GM20431 (cell line): ENCODE measurements at regions not wholly inside any gene's neighbourhood (a gene's known extent, or its start where the extent isn't known, plus 50 kb on each side); places are given as distances from the start of the nearest gene placed in this dataset.

ENCODE experiments used
- in situ Hi-C: fragments of 300-500 bp; cut with MseI, MboI; formaldehyde crosslinking; loops from one replicate; pipeline ENCODE4 v1.15.0; 2020; ENCODE audit warnings: low sequenced_read_pairs; ENCODE audit not compliant: unreplicated experiment

DNA sequence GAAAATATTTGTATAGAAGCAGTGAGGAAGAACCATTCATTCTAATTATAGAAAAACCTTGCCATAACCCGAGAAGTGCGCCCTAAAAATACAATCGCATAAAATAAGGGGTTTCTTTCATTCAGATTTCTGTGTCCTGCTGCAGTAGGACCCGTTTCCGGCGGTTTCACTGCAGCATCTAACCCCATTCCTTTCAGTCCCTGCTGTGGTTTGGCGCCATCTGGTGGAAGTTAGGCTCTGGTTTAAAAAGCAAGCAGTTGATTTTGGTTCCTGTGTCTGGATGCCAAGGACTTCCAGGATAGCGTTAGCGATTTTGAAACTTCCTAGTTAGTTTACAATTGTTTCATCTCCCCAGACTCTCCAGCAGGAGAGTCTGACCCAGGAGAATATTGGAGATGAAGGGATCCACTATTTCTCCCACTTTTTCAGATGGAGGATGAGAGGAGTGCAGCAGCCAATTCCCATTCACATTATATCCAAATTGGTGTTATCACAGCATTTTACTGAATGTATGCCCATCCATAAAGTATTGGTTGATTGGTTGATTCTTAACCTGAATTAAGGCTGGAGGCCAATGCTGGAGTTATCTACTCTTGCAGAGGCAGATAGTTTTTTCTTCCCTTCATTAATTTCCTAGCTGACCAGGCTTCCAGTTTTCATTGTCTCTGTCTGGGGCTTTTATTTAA is 128.8 kb upstream of the CACNA2D1 start:
- in situ Hi-C loops: loop anchor here (25.0 kb wide), 2 partner anchors 535 to 1085 kb away; no protein-coding TSS in a partner anchor

DNA sequence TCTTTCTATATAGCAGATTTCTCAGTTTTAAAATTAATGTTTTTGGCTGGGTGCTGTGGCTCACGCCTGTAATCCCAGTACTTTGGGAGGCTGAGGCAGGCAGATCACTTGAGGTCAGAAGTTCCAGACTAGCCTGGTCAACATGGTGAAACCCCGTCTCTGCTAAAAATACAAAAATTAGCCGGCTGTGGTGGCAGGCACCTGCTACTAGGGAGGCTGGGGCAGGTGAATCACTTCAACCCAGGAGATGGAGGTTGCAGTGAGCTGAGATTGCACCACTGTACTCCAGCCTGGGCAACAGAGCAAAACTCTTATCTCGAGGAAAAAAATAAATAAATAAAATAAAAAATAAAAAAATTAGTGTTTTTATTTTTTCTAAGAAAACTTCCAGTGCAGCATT is 127.5 kb upstream of the CACNA2D1 start:
- in situ Hi-C loops: loop anchor here (25.0 kb wide), 2 partner anchors 534 to 1084 kb away; no protein-coding TSS in a partner anchor

DNA sequence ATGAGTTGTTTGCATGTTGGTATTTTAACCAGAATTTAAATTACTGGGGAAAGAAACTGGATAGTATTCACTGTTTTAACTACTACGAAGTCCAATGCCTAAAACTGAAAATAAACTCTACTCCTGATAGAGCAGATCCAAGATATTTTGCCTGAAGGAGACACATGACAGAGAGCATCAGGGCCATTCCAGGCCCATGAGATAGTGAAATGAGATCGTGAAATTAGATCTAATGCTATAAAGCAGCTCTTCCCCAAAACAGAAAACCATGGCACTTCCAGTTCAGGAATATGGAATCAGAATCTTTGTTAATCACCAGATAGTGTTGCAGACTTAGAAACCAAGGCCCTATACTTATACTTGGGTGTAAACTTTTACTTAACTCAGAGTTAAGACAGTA is 124.3 kb upstream of the CACNA2D1 start:
- in situ Hi-C loops: loop anchor here (25.0 kb wide), 2 partner anchors 531 to 1081 kb away; no protein-coding TSS in a partner anchor

DNA sequence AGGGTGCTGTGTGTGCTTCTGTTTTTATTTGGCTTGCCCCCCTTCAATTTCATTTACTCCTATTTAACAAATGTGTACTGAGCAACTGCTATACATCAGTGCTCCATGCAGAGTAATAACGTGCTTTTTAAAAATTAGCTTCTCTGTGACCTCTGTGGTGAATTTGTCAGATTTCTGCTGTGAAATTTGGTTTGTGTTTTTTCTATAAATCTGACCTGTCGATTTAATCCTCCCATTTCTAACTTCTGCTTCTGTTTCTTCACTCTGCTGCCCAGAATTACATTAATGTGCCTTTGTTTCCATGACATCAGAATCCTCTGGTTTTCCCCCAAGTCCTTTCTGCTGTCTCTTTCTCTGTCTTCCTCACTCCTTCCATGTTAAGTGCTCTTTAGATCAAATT is 123.8 kb upstream of the CACNA2D1 start:
- in situ Hi-C loops: loop anchor here (25.0 kb wide), 2 partner anchors 530 to 1080 kb away; no protein-coding TSS in a partner anchor

DNA sequence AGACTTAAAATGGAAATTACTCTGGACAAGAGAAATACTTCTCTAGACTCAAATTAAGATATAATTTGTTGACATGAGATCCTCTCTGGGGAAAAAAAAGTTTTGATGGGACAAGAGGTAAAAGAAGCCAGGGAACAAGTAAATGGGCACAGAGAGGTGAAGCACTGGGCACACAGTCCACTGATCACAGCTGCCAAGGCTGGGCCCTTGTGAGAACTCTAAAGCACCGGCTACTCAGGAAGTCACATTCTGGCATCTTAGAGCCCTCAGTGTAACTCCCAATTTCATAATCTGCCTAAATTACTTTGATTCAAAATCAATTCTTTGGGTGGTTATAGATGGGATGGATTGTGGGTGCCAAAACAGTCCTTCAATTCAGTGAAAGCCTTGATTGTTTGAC is 123.2 kb upstream of the CACNA2D1 start:
- in situ Hi-C loops: loop anchor here (25.0 kb wide), 2 partner anchors 529 to 1079 kb away; no protein-coding TSS in a partner anchor

DNA sequence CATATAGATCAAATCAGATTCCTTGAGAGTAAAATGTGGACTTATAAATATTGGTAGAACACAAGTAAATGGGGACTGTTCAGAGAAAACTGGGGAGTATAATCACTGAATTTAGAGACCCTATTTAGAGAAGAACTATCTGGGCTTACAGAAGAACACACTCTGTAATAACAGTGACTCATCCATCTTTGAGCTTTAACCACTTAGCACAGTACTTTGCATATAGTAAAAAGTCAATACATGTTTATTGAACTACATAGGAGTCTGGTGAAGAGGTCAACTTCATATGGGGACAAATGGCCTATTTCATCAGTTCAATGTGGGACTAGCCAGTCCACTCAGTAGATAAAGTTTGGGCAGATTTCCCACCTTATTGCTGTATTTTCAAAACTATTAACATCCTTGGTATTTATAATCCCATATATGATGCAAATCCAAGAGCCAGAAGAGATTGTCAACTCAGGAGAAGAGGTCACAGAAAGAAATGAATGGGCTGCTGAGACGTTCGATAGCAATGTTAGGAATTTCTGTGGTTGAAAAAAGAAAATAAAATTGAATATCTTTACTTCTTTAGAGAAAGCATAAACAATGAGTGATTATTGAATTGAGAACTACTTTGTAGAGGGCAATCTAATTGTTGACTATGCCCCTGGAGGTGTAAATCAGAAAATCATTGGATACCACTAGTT is 119.3 kb upstream of the CACNA2D1 start:
- in situ Hi-C loops: loop anchor here (25.0 kb wide), 2 partner anchors 526 to 1076 kb away; no protein-coding TSS in a partner anchor

DNA sequence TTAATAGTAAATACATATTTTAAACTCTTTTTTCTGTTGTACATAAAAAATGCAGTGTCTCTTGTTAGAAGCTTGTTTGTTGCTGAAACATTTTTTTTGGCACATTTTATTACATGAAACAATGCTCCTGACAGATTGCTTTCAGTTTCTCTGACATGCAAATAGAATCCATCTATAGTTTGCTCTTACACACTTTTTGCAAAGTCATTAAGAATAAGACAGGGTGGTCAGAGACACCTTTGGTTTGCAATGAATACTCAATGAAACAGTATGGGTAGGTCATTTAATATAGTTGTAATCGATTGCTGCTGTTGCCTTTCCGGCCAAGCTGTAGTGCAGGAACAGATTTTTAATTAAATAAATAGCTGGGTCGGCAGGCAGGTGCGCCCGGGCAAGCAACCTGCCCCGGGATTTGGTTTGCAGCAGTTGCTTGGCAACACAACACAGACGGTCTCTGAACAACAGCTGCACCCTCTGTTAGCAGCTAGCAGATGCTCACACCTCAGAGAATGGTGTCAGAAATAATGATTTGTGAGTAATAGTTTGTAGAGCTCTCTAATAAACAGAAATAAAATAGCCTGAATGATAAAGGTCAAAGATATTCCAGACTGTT is 115.7 kb upstream of the CACNA2D1 start:
- in situ Hi-C loops: loop anchor here (25.0 kb wide), 2 partner anchors 522 to 1072 kb away; no protein-coding TSS in a partner anchor

DNA sequence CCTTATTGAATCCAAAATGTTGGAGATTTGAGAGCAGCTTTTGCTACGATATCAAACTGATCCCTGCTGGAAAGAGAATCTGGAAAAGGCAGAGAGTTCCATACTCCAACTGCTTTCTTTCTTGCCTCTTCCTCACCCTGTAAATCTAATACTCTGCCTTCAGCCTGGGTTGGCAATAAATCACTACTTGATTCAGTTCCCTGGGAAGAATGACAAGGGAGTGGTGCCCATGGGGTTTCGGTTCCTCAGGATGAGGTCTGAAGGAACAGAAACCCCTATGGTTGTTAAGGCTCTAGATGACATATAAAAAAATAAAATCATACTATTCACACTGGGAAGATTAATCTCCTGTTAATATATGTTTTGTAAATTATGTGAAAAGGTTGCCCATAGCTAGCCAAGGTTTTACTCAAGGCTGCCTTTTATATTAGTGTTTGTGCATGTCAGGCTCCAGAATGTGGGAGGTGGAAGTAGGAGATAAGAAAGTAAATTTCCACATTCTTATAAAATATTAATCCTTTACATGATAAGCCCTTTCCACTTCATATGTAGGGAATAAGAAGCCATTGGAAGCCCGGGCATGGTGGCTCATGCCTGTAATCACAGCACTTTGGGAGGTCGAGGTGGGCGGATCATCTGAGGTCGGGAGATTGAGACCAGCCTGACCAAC is 106.2 kb upstream of the CACNA2D1 start:
- in situ Hi-C loops: loop anchor here (25.0 kb wide), 2 partner anchors 512 to 1062 kb away; no protein-coding TSS in a partner anchor

DNA sequence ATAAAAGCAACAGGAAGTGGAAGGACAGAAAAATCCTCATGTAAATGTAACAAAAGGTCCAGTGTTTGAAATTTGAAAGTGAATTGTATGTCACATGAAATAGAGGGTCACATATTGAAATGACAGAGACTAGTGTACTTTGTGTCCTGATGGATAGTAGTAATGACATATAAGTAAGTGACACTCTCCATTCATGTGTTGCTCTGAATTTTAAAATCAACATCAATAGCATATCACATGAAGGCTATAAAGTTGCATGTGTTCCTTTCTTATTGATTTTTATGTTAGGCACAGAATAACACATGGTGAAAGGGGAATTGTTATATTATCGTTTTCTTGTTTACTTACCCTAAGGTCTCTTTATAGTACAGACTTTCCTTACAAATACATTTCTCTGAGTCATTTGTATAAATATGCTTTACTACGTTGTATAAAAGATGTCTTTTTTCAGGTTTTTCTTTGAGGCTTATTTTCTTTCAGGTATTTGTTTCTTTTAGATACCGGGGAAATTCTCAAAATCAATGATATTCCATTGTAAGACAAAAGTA is 104.6 kb upstream of the CACNA2D1 start:
- in situ Hi-C loops: no loop called here

DNA sequence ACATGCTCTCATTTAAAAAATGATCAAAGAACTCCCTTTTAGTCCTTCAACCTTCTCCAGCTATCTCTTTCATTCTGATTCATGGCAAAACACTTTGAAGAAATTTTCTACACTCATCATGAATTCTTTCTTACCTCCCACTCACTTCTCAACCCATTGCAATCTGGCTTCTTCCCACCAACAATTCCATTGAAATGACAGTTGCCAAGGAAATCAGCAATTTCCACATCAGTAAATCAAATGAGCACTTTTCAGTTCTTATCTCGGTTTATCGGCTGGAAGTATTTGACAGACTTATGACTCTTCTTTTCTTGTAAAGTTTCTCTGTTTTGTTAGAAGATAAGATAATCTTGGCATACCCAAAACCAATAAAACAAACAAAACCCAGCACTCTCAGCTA is 99.1 kb upstream of the CACNA2D1 start:
- in situ Hi-C loops: no loop called here

DNA sequence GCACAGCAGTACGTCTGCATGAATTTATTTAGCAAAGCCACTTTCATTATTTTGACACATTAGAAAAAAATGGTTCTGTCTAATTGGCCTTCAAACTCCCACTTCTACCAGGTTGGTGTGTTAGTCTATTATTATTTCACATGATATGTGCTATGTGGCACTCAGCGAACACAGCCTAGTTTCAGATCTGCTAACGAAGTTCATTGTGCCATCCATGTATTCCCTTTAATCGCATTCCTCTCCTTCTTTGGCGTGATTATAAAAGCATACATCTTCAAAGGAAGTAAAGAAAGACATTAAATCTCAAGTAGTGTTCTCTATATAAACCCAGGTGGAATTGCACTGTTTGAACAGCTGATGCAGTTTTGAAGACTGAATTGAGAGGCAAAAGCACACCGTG is 96.4 kb upstream of the CACNA2D1 start:
- in situ Hi-C loops: no loop called here

DNA sequence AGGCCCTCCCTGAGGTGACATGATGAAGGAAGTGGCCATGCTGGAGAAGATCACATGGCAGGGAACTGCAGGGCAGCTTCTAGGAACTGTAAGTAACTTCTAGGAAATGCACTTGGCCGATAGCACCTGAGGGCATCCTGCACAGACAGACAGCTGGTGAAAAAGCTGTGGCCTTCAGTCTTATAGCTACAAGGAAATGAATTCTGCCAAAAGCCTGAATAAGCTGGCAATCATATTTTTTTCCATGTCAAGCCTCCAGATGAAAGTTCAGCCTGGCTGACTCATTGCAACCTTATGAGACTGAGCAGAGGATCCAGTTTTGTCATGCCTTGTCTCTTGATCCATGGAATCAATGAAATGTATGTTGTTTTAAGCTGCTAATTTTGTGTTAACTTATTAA is 91.1 kb upstream of the CACNA2D1 start:
- in situ Hi-C loops: no loop called here

DNA sequence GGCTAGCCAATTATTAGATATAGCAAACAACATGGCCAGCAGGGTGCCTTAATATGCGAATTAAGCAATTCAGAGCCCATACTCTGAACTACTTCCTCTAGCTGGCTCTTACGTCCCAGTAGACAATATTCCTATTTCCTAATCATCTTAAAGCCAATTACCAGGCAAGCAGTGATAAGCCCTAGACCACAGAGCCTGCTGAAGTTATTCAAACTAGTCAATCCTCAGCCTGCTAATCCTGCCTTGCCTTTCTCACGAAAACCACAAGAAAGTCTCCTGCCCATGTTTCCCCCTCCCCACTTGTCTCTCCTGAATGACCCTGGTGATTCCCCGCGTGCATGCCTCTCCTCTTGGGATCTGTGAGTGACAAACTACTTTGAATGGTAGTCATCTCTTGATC is 86.8 kb upstream of the CACNA2D1 start:
- in situ Hi-C loops: no loop called here

DNA sequence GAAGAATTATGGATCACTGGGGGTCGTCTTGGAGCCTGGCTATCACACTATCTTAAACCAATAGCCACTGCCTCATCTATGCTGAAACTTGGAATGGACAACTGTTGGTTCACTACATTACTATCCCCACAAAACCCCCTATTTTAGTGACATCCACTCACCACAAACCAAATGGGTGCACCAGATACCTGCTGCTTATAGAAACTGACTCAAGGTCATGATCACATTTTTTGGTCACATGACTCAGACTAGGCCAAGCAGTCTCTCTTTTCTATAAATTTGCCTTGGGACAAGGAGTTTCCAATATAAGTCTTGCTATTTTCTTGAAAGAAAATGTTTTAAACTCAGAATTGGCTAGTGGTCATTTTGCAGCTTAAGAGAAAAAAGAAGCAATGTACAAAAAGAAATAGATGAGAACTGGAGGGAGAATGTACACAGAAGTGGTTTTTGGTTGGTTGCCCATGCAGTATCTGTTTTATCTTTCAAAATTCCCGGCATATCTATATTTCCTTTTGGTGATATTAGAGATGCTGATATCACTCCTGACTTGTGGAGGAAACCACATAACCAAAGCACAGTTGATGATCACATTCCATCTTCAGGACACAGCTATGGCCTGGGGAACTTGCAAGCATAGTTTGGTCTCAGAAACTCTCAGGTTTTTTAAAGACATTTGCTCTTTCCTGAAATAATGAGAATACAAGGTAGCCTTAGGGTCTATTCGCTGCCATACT is 85.2 kb upstream of the CACNA2D1 start:
- in situ Hi-C loops: no loop called here

DNA sequence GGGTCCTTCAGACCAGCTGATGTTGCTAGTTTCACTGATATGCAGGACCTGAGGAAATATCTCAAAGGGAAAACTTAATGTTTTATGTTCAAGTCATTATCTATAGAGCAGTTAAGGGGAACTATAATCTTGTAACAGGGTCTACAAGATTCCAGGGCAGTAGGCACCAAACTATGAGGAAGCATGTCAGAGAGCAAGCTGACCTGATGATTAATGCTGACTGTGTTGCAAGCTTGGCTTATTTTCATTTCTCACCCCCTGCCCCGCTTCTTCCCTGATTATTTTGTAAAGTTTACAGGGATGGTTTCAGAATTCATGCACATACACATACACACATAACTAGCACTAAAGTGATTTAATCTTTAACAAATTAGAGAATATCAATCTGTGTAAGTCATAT is 84.3 kb upstream of the CACNA2D1 start:
- in situ Hi-C loops: no loop called here

DNA sequence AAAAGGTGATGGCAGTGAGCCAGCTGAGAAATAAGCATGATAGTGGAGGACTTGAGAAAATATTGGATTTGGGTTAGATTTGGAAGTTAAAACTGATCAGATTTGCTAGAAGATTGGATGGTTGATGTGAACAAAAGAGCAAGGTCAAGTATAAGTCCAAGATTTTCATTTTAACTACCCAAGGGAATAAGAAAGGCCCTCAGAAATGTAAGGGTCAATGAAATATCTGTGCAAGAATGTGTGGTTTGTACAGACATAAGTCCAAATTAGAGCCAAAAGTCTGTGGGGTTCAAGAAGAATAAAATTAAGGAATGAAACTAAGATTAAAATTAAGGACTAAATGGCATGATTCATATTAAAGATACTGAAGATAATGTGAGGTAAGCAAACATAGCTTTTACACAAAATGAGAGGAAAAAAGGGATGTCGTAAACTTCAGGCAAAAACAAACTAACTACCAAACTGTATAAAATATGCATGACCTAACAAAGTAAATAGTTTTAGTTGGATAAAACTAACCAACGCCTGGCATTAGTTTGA is 78.4 kb upstream of the CACNA2D1 start:
- in situ Hi-C loops: no loop called here

DNA sequence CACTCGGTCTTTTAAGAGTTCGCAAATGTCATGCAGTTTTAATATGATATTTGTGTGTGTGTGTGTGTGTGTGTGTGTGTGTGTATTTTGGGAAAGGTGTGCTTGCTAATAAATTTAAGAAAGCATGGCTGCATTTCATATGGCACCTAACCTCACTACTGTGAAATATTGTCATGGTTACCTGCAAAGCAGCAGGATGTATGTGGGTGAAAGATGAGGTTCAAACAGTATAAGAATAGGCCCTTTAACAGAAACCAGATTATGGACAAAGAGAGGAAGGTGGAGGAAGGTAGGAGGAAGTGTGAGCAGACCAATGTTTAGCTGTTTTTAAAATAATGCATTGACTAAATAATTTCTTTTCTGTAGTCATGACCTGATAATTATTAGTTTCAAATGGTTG is 73.5 kb upstream of the CACNA2D1 start:
- in situ Hi-C loops: no loop called here

DNA sequence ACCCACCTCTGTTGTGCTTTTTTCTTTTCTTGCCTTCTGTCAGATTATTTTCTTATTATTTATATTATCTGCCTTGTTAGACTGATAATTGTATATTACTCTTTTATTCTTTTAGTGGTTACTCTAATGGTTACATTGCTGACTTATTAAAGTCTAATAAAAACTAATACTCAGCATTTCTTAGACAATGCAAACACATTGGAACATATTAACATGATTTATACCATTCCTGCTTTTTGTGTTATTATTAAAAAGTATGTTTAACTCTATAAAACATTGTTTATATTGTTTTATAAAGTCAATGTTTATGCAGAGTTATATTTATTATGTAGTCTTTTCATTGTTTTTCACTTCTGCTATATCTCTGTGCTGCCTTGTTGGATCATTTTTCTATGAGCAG is 68.0 kb upstream of the CACNA2D1 start:
- in situ Hi-C loops: no loop called here

DNA sequence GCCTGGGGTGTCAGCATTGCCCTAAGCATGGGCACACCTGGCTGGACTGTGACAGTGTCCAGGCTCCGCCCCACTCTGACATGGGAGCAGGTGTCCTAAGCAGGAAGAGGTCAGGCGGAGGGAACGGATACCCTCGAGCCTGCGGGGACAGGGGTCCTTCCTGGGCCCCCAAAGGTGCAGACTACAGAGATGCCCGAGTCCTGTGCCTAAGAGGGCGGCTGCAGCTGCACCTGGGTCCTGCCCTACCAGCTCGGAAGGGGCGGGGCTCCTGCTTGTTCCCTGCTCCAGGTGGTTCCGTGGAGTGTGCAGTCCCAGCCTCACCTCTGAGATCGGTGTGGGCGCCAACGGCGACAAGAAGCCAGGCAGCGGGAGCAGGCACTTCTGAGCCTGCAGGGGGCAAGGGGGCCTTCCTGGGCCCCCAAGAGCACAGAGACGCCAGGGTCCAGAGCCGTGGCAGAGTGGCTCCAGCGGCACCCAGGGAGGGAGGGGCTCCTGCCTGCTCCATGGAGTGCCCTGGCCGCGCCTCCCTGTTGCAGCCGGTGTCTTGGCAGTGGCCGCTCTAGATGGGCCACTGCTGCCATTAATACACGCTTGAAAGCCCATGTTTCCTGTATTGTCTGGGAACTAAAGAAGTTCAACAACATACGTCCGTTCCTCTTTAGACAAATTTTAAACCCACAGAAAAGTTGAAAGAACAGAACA is 64.5 kb upstream of the CACNA2D1 start:
- in situ Hi-C loops: no loop called here
